ENCODE measurements at regions not wholly inside any gene's neighbourhood (a gene's known extent, or its start where the extent isn't known, plus 50 kb on each side); places are given as distances from the start of the nearest gene placed in this dataset.

- TF ChIP-seq POLR2A (IDR thresholded peaks at IDR 0.05; ENCODE audit: low read length) (no peak), GATA1 (IDR thresholded peaks at IDR 0.05; ENCODE audit: low read depth, low read length) (no peak)
Observed at GRCh38 chr3:159674583-159674982, 314.1 kb upstream of the IL12A start.

All from erythroblast (primary cell).